Panc1 (cell line): ENCODE measurements at regions not wholly inside any gene's neighbourhood (a gene's known extent, or its start where the extent isn't known, plus 50 kb on each side); places are given as distances from the start of the nearest gene placed in this dataset.

Source experiments
- CTCF ChIP-seq: fragments of 450-650 bp; IDR thresholded peaks from 2 replicates; pipeline ENCODE4 v1.5.1; 2017; ENCODE audit warnings: mild to moderate bottlenecking
- TCF7L2 ChIP-seq: IDR thresholded peaks from 2 replicates; pipeline ENCODE4 v1.6.1; 2011; ENCODE audit warnings: mild to moderate bottlenecking, low read depth, low read length, inconsistent platforms

GRCh38 chr13:84352946-84353345 is 470.7 kb upstream of the SLITRK1 start:
- no peak for TF ChIP-seq CTCF
- no peak for TF ChIP-seq TCF7L2
